ENCODE measurements at regions not wholly inside any gene's neighbourhood (a gene's known extent, or its start where the extent isn't known, plus 50 kb on each side); places are given as distances from the start of the nearest gene placed in this dataset.

- TF ChIP-seq, protein P1, sequence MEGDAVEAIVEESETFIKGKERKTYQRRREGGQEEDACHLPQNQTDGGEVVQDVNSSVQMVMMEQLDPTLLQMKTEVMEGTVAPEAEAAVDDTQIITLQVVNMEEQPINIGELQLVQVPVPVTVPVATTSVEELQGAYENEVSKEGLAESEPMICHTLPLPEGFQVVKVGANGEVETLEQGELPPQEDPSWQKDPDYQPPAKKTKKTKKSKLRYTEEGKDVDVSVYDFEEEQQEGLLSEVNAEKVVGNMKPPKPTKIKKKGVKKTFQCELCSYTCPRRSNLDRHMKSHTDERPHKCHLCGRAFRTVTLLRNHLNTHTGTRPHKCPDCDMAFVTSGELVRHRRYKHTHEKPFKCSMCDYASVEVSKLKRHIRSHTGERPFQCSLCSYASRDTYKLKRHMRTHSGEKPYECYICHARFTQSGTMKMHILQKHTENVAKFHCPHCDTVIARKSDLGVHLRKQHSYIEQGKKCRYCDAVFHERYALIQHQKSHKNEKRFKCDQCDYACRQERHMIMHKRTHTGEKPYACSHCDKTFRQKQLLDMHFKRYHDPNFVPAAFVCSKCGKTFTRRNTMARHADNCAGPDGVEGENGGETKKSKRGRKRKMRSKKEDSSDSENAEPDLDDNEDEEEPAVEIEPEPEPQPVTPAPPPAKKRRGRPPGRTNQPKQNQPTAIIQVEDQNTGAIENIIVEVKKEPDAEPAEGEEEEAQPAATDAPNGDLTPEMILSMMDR (conservative IDR thresholded peaks at IDR 0.05 in 1 of 2, IDR thresholded peaks at IDR 0.05 in 1 of 2; ENCODE audit: extremely low read depth in 1 of 2, insufficient read depth in 1 of 2, low read depth in 1 of 2, low read length in 2 of 2) = no peak
- TF ChIP-seq EZH2 (IDR thresholded peaks at IDR 0.05; ENCODE audit: borderline replicate concordance, low read length) = no peak
Measured at GRCh38 chr7:145582742-145583303, 533.8 kb upstream of the CNTNAP2 start.
